WTC11 (cell line): ENCODE measurements at regions not wholly inside any gene's neighbourhood (a gene's known extent, or its start where the extent isn't known, plus 50 kb on each side); places are given as distances from the start of the nearest gene placed in this dataset.

ENCODE experiments used
- ATAC-seq: fragments of 200-7000 bp; cut with Tn5 transposase; 2 replicates; pipeline ENCODE4 v1.10.0; 2021; ENCODE audit warnings: mild to moderate bottlenecking, moderate library complexity
- CTCF ChIA-PET: fragments of 300-600 bp; sonication (Branson Sonifier 250); formaldehyde crosslinking; loops from one replicate; lab custom pipeline; 2021; ENCODE audit warnings: antibody characterized with exemption; lab: Charles Lee
- POLR2A ChIA-PET: fragments of 350-600 bp; sonication (Branson Sonifier 250); formaldehyde crosslinking; loops from one replicate; lab custom pipeline; 2021; ENCODE audit warnings: antibody characterized with exemption; lab: Charles Lee
- DNase-seq: peaks from one replicate; pipeline ENCODE4 v3.0.0; 2021; ENCODE audit warnings: low spot score
- H3K27ac Mint-ChIP-seq: 2 replicates; pipeline ENCODE4 v1.8.0; 2021; ENCODE audit warnings: mixed read lengths
- H3K27me3 Mint-ChIP-seq: 2 replicates; pipeline ENCODE4 v1.8.0; 2021; ENCODE audit warnings: low read depth, mild to moderate bottlenecking, moderate library complexity, mixed read lengths
- H3K36me3 Mint-ChIP-seq: 2 replicates; pipeline ENCODE4 v1.8.0; 2021; ENCODE audit warnings: mixed read lengths
- H3K4me1 Mint-ChIP-seq: 2 replicates; pipeline ENCODE4 v1.8.0; 2022; ENCODE audit warnings: mixed read lengths
- H3K4me3 Mint-ChIP-seq: 2 replicates; pipeline ENCODE4 v1.8.0; 2021; ENCODE audit warnings: mild to moderate bottlenecking, moderate library complexity, mixed read lengths
- H3K9me3 Mint-ChIP-seq: 2 replicates; pipeline ENCODE4 v1.8.0; 2021; ENCODE audit warnings: mixed read lengths
- ATF1 ChIP-seq: sonication (generic); formaldehyde crosslinking; IDR thresholded peaks from 2 replicates; pipeline ENCODE4 v1.8.1; 2023; ENCODE audit warnings: mild to moderate bottlenecking, moderate library complexity, missing genetic modification reagents
- CDX4 ChIP-seq: fragments of 250-450 bp; sonication (Bioruptor Pico); IDR thresholded peaks from 2 replicates; pipeline ENCODE4 v1.9.0; 2021; ENCODE audit warnings: moderate library complexity, mild to moderate bottlenecking, inconsistent platforms, borderline replicate concordance
- CREB1 ChIP-seq: sonication (generic); formaldehyde crosslinking; IDR thresholded peaks from 2 replicates; pipeline ENCODE4 v1.8.0; 2023; ENCODE audit warnings: mild to moderate bottlenecking, missing genetic modification reagents
- CREM ChIP-seq: sonication (generic); formaldehyde crosslinking; IDR thresholded peaks from 2 replicates; pipeline ENCODE4 v1.8.1; 2022; ENCODE audit warnings: mild to moderate bottlenecking, missing genetic modification reagents, moderate library complexity
- E2F4 ChIP-seq: sonication (generic); formaldehyde crosslinking; IDR thresholded peaks from 2 replicates; pipeline ENCODE4 v1.8.1; 2022; ENCODE audit warnings: low read depth, mild to moderate bottlenecking, moderate library complexity, missing genetic modification reagents, borderline replicate concordance
- ERG ChIP-seq: fragments of 250-450 bp; sonication (Bioruptor Pico); IDR thresholded peaks from 2 replicates; pipeline ENCODE4 v1.8.0; 2021; ENCODE audit warnings: mild to moderate bottlenecking
- ESRRA ChIP-seq: sonication (generic); formaldehyde crosslinking; IDR thresholded peaks from 2 replicates; pipeline ENCODE4 v1.8.1; 2022; ENCODE audit warnings: mild to moderate bottlenecking, missing genetic modification reagents, borderline replicate concordance
- ETV6 ChIP-seq: sonication (generic); formaldehyde crosslinking; IDR thresholded peaks from 2 replicates; pipeline ENCODE4 v1.8.1; 2022; ENCODE audit warnings: mild to moderate bottlenecking, missing genetic modification reagents
- JUN ChIP-seq: sonication (generic); formaldehyde crosslinking; IDR thresholded peaks from 2 replicates; pipeline ENCODE4 v1.8.0; 2023; ENCODE audit warnings: mild to moderate bottlenecking, missing genetic modification reagents
- MAX ChIP-seq: sonication (generic); formaldehyde crosslinking; IDR thresholded peaks from 2 replicates; pipeline ENCODE4 v1.8.0; 2022; ENCODE audit warnings: mild to moderate bottlenecking, missing genetic modification reagents
- MLX ChIP-seq: sonication (generic); formaldehyde crosslinking; IDR thresholded peaks from 2 replicates; pipeline ENCODE4 v1.8.1; 2023; ENCODE audit warnings: mild to moderate bottlenecking, missing genetic modification reagents, moderate library complexity
- NFYB ChIP-seq: sonication (generic); formaldehyde crosslinking; conservative IDR thresholded peaks from 2 replicates; pipeline ENCODE4 v1.8.0; 2022; ENCODE audit warnings: low read depth, missing genetic modification reagents
- NR2C2 ChIP-seq: sonication (generic); formaldehyde crosslinking; IDR thresholded peaks from 2 replicates; pipeline ENCODE4 v1.8.0; 2022; ENCODE audit warnings: mild to moderate bottlenecking, missing genetic modification reagents
- PREB ChIP-seq: sonication (generic); formaldehyde crosslinking; IDR thresholded peaks from 2 replicates; pipeline ENCODE4 v1.8.1; 2022; ENCODE audit warnings: mild to moderate bottlenecking, missing genetic modification reagents, moderate library complexity, borderline replicate concordance
- PRRX2 ChIP-seq: fragments of 250-450 bp; sonication (Bioruptor Pico); IDR thresholded peaks from 2 replicates; pipeline ENCODE4 v1.8.0; 2021; ENCODE audit warnings: mild to moderate bottlenecking
- SMAD3 ChIP-seq: sonication (generic); formaldehyde crosslinking; IDR thresholded peaks from 2 replicates; pipeline ENCODE4 v1.8.0; 2022; ENCODE audit warnings: missing genetic modification reagents, mild to moderate bottlenecking, borderline replicate concordance
- TEAD1 ChIP-seq: sonication (generic); formaldehyde crosslinking; IDR thresholded peaks from 2 replicates; pipeline ENCODE4 v1.8.0; 2022; ENCODE audit warnings: mild to moderate bottlenecking, missing genetic modification reagents
- ZNF138 ChIP-seq: sonication (generic); formaldehyde crosslinking; conservative IDR thresholded peaks from 2 replicates; pipeline ENCODE4 v1.8.1; 2022; ENCODE audit warnings: mild to moderate bottlenecking, moderate library complexity, missing genetic modification reagents
- ZNF263 ChIP-seq: sonication (generic); formaldehyde crosslinking; IDR thresholded peaks from 2 replicates; pipeline ENCODE4 v1.8.1; 2022; ENCODE audit warnings: low read depth, mild to moderate bottlenecking, moderate library complexity, missing genetic modification reagents
- ZNF396 ChIP-seq: fragments of 250-450 bp; sonication (Bioruptor Pico); IDR thresholded peaks from 2 replicates; pipeline ENCODE4 v1.8.0; 2021; ENCODE audit warnings: mild to moderate bottlenecking, moderate library complexity, borderline replicate concordance
- ZNF512 ChIP-seq: sonication (generic); formaldehyde crosslinking; IDR thresholded peaks from 2 replicates; pipeline ENCODE4 v1.8.1; 2022; ENCODE audit warnings: missing genetic modification reagents, borderline replicate concordance
- ZNF671 ChIP-seq: fragments of 250-450 bp; sonication (Bioruptor Pico); IDR thresholded peaks from 2 replicates; pipeline ENCODE4 v1.8.0; 2021; ENCODE audit warnings: mild to moderate bottlenecking

GRCh38 chr4:33453916-33454315 lies 2733.7 kb downstream of the PCDH7 start (continued):
- no peak for TF ChIP-seq ZNF512 (CRISPR knock-in tag)
- no peak for TF ChIP-seq CDX4 (CRISPR knock-in tag)
- TF ChIP-seq PREB, result no peak
- TF ChIP-seq MLX, result no peak
- no peak for TF ChIP-seq JUN

GRCh38 chr4:33465565-33465964 lies 2745.4 kb downstream of the PCDH7 start:
- ATAC-seq (no peak), DNase-seq (no peak)
- H3K27me3 Mint-ChIP-seq, result no peaks in the 10 kb centered on the region
- CTCF ChIA-PET, result no interaction called here
- H3K4me3 Mint-ChIP-seq, result no peak overlapping the region
- no peak for TF ChIP-seq ATF1 (CRISPR knock-in tag)
- TF ChIP-seq ZNF263, result no peak
- TF ChIP-seq PREB, result no peak
- TF ChIP-seq NR2C2, result no peak
- no peak for TF ChIP-seq TEAD1 (CRISPR knock-in tag)
- no peak for TF ChIP-seq CREM (CRISPR knock-in tag)
- TF ChIP-seq NFYB, result no peak
- no peak for TF ChIP-seq ZNF512 (CRISPR knock-in tag)
- no peak for TF ChIP-seq MAX
- no peak for TF ChIP-seq ZNF671 (CRISPR knock-in tag)
- no peak for TF ChIP-seq E2F4 (CRISPR knock-in tag)
- no peak for TF ChIP-seq ZNF138 (CRISPR knock-in tag)
- TF ChIP-seq ESRRA (CRISPR knock-in tag), result no peak
- TF ChIP-seq ERG (CRISPR knock-in tag), result no peak
- TF ChIP-seq ETV6 (CRISPR knock-in tag), result no peak
- TF ChIP-seq PRRX2 (CRISPR knock-in tag), result no peak
- no peak for TF ChIP-seq SMAD3 (CRISPR knock-in tag)
- TF ChIP-seq CREB1 (CRISPR knock-in tag), result no peak
- TF ChIP-seq ZNF396 (CRISPR knock-in tag), result no peak
- POLR2A ChIA-PET, result no interaction called here
- no peak overlapping the region for H3K27ac Mint-ChIP-seq
- H3K36me3 Mint-ChIP-seq, result 0 out of 2 replicates have a peak, but pooled peaks cover 3% of the 10 kb centered on the region
- H3K4me1 Mint-ChIP-seq, result peaks cover 7% of the 10 kb centered on the region; the same call in 1 of the 2 replicates
- peaks cover 15% of the 10 kb centered on the region for H3K9me3 Mint-ChIP-seq
